ENCODE measurements at regions not wholly inside any gene's neighbourhood (a gene's known extent, or its start where the extent isn't known, plus 50 kb on each side); places are given as distances from the start of the nearest gene placed in this dataset.
"Not testable (repeated sequence)": the region's sequence is repeated elsewhere in the genome, so short reads cannot be mapped to it uniquely, and the experiment has no call there.

DNA sequence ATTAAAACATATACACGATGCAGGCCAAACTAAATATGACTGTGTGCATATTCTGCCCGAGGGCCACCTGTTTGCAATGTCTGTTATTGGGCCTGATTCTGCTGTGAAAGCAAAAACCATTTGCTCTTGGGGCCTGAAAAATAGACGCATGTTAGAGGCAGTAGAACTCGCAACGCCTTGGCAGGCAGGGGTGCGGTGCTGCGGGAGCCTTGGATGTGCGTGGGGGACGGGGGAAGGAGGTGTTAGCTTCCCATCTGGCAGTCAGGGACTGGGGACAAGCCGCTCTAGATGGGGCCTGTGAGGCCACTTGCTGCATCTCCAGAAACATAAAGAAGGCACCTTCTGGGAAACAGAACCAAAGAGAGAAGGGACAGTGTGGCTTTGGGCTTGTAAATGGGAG, 216.3 kb downstream of the PHETA1 start:
- no peak for DNase-seq

DNA sequence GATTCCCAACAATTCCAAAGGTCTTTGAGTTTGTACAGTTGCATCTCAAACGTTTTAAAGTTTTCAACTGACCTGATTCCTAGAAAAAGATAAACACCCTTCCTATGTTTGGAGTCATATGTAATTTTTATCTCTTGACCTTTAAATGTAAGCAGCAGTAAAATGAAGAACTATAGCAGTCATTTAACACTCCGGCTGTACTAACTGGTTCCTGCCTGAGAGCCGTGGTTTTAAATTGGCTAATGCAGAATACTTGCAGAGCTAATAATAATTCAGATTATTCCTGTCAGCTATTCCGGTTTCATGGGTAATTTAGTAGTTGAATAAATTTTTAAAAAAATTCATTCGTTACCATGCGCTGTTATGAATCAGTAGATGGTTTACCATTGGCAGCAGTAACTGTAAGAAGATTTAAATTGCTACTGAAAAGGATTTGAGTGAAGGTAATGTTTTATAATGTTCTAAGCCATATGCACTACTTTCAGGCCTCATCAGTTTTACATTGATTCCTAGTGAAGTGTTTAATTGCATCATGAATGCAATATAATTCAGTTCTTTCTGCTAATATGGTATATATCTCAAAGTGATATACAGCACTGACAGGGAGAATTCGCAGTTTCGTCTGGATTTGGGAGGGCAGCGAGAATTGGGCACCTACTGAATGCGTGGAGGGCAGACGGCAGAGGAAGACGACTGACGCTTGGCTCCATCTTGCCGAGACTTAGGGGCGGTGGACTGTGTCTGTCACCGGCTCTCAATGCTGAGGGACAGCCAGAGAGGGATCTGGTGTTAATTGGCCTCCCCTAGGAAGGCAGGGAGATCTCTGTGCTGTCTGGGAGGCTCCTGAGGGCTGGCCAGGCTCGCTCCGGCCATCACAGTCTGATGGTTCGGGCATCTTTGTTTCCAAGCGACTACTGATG, 217.7 kb downstream of the PHETA1 start:
- DNase-seq, result no peak

GRCh38 chr12:111150360-111150759, 218.5 kb downstream of the PHETA1 start:
- no peak for DNase-seq

- DNase-seq, result no peak
Measured at GRCh38 chr12:111149299-111149698, 219.6 kb downstream of the PHETA1 start.

- DNase-seq, result no peak
Measured at GRCh38 chr12:111148005-111148404, 220.9 kb downstream of the PHETA1 start.

- DNase-seq, result no peak
Measured at GRCh38 chr12:111143271-111143670, 222.9 kb upstream of the MYL2 start.

- DNase-seq, result no peak
Measured at GRCh38 chr12:111141205-111141604, 220.8 kb upstream of the MYL2 start.

- DNase-seq, result no peak
Measured at GRCh38 chr12:111138016-111138415, 217.6 kb upstream of the MYL2 start.

DNA sequence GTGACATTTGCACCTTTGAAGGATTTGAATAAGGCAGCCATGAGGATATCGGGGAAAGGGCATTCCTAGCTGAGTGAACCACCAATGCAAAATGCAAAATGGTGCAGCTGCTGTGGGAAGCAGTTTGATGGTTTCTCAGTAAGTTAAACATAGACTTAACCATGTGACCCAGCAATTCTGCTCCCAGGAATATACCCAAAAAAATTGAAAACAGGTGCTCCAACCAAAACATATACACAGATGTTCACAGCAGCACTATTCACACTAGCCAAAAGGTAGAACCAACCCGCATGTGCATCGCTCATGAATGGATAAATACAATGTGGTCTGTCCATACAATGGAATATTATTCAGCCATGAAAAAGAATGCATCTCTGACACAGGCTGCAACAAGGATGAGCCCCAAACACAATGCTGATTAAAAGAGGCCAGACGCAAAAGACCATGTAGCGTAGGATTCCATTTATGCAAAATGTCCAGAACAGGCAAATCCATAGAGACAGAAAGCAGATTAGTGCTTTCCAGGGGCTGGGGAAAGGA, 215.0 kb upstream of the MYL2 start:
- DNase-seq, result no peak

- DNase-seq, result no peak
Measured at GRCh38 chr12:111130336-111130735, 210.0 kb upstream of the MYL2 start.

GRCh38 chr12:111129149-111129767, 208.9 kb upstream of the MYL2 start:
- DNase-seq, result no peak

DNA sequence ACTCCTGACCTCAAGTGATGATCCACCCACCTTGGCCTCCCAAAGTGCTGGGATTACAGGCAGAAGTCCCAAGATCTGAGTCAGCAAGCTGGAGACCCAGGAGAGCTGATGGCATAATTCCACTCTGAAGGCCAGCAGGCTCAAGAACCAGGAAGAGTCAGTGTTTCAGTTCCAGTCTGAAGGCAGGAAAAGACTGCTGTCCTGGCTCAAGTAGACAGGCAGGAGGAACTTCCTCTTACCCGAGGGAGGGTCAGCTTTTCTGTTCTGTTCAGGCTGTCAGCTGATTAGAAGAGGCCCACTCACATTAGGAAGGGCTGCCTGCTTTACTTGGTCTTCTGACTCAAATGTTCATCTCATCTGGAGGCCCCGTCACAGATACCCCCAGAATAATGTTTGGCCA, 206.0 kb upstream of the MYL2 start:
- no peak for DNase-seq

DNA sequence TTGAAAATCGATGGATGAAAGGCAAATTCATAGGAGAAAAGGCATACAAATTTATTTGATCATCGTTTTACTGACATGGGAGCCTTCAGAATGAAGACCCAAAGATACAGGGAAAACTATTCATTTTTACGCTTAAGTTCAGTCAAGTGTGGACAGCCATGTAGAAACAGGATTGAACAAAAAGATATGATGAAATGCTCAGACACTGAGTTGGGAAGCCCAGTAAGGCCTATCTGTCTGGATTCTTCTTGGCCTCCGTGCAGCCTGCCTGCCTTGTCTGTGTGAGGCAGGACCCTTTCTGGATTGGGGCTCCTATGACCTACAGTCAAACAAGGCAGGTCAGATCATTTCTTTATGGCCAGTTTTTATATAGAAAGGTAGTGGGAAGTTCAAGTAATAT, 203.8 kb upstream of the MYL2 start:
- DNase-seq, result no peak

DNA sequence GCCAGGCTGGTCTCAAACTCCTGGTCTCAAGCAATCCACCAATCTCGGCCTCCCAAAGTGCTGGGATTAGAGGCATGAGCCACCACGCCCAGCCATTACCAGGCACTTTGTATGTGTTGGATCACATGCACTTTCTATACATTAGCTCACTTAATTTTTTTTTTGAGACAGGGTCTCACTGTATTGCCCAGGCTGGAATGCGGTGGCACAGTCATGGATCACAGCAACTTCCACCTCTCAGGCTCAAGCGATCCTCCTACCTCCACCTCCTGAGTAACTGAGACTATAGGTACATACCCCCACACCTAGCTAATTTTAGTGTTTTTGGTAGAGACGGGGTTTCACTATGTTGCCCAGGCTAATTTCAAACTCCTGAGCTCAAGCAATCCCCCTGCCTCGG, 203.0 kb upstream of the MYL2 start:
- no peak for DNase-seq

DNA sequence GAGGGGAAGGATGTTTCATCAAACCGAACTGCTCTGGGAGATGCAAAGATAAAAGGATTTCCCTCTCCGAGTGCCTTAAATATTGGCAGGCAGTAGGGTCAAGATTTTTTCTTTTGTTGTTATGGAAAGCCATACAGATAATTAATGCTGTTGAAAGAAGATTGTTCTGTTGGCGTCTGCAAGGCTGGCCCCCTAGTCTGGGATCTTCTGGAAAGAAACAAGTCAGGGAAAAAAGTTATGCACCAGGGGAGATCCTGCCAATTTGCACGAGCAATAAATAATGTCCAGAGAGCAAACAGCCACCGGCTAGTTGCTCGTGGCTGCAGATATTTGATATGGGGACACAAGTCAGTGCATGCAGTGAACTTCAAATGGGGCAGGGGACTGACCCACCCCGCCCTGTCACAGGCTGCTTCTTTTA, 202.1 kb upstream of the MYL2 start:
- no peak for DNase-seq

- no peak for DNase-seq
Measured at GRCh38 chr12:111121840-111122239, 201.5 kb upstream of the MYL2 start.

DNA sequence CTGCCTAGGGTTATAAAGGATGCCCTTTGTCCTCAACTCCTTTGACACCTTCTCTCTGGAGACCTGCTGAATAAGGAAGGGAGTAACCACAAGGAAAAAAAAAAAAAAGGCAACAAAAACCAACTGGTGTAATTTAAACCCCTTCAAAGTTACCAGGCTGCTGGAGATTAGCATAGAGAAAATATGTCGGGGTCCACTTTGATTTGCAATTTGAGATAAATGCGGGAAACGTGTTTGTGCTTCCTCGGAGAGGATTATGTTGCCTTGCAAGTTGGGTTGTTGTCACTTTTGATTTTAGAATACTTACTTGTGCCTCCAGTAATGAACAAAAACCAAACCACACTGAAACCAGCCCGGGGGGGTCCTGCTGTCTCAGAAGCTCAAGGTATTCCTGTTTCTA, 200.2 kb upstream of the MYL2 start:
- DNase-seq, result no peak

DNA sequence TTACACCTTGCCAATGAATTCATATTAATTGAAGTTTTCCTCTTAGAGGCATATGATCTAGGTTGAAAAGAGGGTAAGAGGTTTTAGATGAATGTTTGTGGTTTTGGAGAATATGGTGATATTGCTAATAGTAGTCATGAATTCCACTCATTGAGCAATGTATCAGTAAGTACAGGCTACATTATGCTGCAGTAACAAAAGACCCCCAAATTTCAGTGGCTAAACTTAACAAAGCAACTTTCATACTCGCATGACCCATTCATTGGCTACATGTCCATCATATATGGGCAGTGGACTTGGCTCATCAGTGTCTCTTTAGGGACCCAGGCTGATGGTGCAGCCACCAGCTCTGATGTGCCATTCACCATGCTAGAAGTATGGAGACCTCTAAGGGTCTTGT, 196.6 kb upstream of the MYL2 start:
- DNase-seq, result no peak

DNA sequence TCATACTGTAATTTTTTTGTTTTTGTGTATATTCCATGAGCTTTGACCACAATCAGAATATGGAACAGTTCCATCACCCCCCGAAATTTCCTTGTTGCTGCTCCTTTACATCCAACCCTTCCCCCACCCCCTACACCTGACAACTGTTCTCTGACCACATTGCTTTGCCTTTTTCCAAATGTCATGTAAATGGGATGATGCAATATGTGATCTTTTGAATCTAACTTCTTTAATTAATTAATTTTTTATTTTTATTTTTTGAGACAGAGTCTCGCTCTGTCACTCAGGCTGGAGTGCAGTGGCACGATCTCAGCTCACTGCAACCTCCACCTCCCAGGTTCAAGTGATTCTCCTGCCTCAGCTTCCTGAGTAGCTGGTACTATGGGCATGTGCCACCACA, 192.9 kb upstream of the MYL2 start:
- not testable (repeated sequence) for DNase-seq

GRCh38 chr12:111112311-111113098, 192.1 kb upstream of the MYL2 start:
- DNase-seq, result no peak

DNA sequence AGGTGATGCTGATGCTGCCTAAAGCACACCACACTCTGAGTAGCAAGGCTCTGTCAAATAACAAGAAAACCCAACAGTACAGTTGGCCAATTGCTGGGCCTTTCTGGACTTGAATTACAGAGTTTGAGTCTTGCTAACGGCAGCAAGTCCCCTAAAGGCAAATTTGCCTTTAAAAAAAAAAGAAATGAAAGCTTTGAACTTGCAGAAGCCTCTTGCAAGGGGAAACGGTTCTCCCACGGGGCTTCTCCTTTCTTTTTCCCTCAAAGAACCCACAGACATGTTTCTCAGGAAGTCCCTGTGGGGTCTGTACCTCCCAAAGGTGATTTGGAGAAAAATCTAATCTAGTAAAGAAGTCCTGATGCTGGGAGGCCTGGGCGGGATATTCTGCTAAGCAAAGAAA, 191.3 kb upstream of the MYL2 start:
- DNase-seq, result no peak

GRCh38 chr12:111110556-111110955, 190.2 kb upstream of the MYL2 start:
- no peak for DNase-seq

DNA sequence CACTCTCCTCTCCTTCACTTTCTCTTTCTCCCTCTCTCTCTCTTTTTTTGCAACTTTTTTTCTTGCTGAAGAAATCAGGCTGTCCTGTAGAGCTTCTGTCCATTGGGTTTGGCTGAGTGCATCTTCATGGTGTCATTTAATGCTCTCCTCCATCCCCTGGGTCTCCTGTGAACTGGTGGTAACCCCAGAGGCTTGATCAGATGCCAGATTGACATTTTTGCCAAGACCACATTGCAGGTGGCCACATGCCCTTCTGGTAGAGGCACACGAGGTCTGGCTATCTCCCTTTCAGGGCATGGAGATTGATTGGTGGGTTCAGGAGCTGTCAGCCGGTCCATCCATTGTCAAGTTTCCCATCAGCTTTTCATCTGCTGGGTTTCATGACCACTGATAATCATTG, 188.3 kb upstream of the MYL2 start:
- no peak for DNase-seq

All from dermis blood vessel endothelial cell (primary cell).